WTC11 (cell line): ENCODE measurements at regions not wholly inside any gene's neighbourhood (a gene's known extent, or its start where the extent isn't known, plus 50 kb on each side); places are given as distances from the start of the nearest gene placed in this dataset.

Experiments
- ATAC-seq: fragments of 200-7000 bp; cut with Tn5 transposase; 2 replicates; pipeline ENCODE4 v1.10.0; 2021; ENCODE audit warnings: mild to moderate bottlenecking, moderate library complexity
- CTCF ChIA-PET: fragments of 300-600 bp; sonication (Branson Sonifier 250); formaldehyde crosslinking; loops from one replicate; lab custom pipeline; 2021; ENCODE audit warnings: antibody characterized with exemption; lab: Charles Lee
- POLR2A ChIA-PET: fragments of 350-600 bp; sonication (Branson Sonifier 250); formaldehyde crosslinking; loops from one replicate; lab custom pipeline; 2021; ENCODE audit warnings: antibody characterized with exemption; lab: Charles Lee
- DNase-seq: peaks from one replicate; pipeline ENCODE4 v3.0.0; 2021; ENCODE audit warnings: low spot score
- H3K27ac Mint-ChIP-seq: 2 replicates; pipeline ENCODE4 v1.8.0; 2021; ENCODE audit warnings: mixed read lengths
- H3K27me3 Mint-ChIP-seq: 2 replicates; pipeline ENCODE4 v1.8.0; 2021; ENCODE audit warnings: low read depth, mild to moderate bottlenecking, moderate library complexity, mixed read lengths
- H3K36me3 Mint-ChIP-seq: 2 replicates; pipeline ENCODE4 v1.8.0; 2021; ENCODE audit warnings: mixed read lengths
- H3K4me1 Mint-ChIP-seq: 2 replicates; pipeline ENCODE4 v1.8.0; 2022; ENCODE audit warnings: mixed read lengths
- H3K4me3 Mint-ChIP-seq: 2 replicates; pipeline ENCODE4 v1.8.0; 2021; ENCODE audit warnings: mild to moderate bottlenecking, moderate library complexity, mixed read lengths
- H3K9me3 Mint-ChIP-seq: 2 replicates; pipeline ENCODE4 v1.8.0; 2021; ENCODE audit warnings: mixed read lengths
- CTCF ChIP-seq: fragments of 200-600 bp; IDR thresholded peaks from 2 replicates; pipeline ENCODE4 v1.8.0; 2022; ENCODE audit warnings: antibody characterized with exemption
- E2F1 ChIP-seq: sonication (generic); formaldehyde crosslinking; IDR thresholded peaks from 2 replicates; pipeline ENCODE4 v1.8.0; 2022; ENCODE audit warnings: mild to moderate bottlenecking, missing genetic modification reagents
- GABPB1 ChIP-seq: sonication (generic); formaldehyde crosslinking; IDR thresholded peaks from 2 replicates; pipeline ENCODE4 v1.8.1; 2023; ENCODE audit warnings: mild to moderate bottlenecking, missing genetic modification reagents
- JUN ChIP-seq: sonication (generic); formaldehyde crosslinking; IDR thresholded peaks from 2 replicates; pipeline ENCODE4 v1.8.0; 2023; ENCODE audit warnings: mild to moderate bottlenecking, missing genetic modification reagents
- MAX ChIP-seq: sonication (generic); formaldehyde crosslinking; IDR thresholded peaks from 2 replicates; pipeline ENCODE4 v1.8.0; 2022; ENCODE audit warnings: mild to moderate bottlenecking, missing genetic modification reagents
- MLX ChIP-seq: sonication (generic); formaldehyde crosslinking; IDR thresholded peaks from 2 replicates; pipeline ENCODE4 v1.8.1; 2023; ENCODE audit warnings: mild to moderate bottlenecking, missing genetic modification reagents, moderate library complexity
- MXD4 ChIP-seq: fragments of 250-450 bp; sonication (Bioruptor Pico); IDR thresholded peaks from 2 replicates; pipeline ENCODE4 v1.8.0; 2021; ENCODE audit warnings: mild to moderate bottlenecking, moderate library complexity, borderline replicate concordance
- NFYB ChIP-seq: sonication (generic); formaldehyde crosslinking; conservative IDR thresholded peaks from 2 replicates; pipeline ENCODE4 v1.8.0; 2022; ENCODE audit warnings: low read depth, missing genetic modification reagents
- NR2C2 ChIP-seq: sonication (generic); formaldehyde crosslinking; IDR thresholded peaks from 2 replicates; pipeline ENCODE4 v1.8.0; 2022; ENCODE audit warnings: mild to moderate bottlenecking, missing genetic modification reagents
- ZBTB21 ChIP-seq: sonication (generic); formaldehyde crosslinking; IDR thresholded peaks from 2 replicates; pipeline ENCODE4 v1.8.1; 2023; ENCODE audit warnings: mild to moderate bottlenecking, missing genetic modification reagents, borderline replicate concordance
- ZMAT4 ChIP-seq: fragments of 250-450 bp; sonication (Bioruptor Pico); IDR thresholded peaks from 2 replicates; pipeline ENCODE4 v1.9.0; 2021; ENCODE audit warnings: mild to moderate bottlenecking
- ZNF121 ChIP-seq: sonication (generic); formaldehyde crosslinking; IDR thresholded peaks from 2 replicates; pipeline ENCODE4 v1.8.0; 2023; ENCODE audit warnings: missing genetic modification reagents
- TF ChIP-seq, protein P1 (sequence below): sonication (generic); formaldehyde crosslinking; IDR thresholded peaks from 2 replicates; pipeline ENCODE4 v1.8.1; 2022; ENCODE audit warnings: mild to moderate bottlenecking, moderate library complexity, missing genetic modification reagents
- TF ChIP-seq, protein P2 (sequence below): sonication (generic); formaldehyde crosslinking; IDR thresholded peaks from 2 replicates; pipeline ENCODE4 v1.8.1; 2022; ENCODE audit warnings: low read depth, mild to moderate bottlenecking, moderate library complexity, missing genetic modification reagents, borderline replicate concordance
- TF ChIP-seq, protein P3 (sequence below): sonication (generic); formaldehyde crosslinking; IDR thresholded peaks from 2 replicates; pipeline ENCODE4 v1.8.1; 2022; ENCODE audit warnings: missing genetic modification reagents, borderline replicate concordance
- TF ChIP-seq, protein P4 (sequence below): fragments of 250-450 bp; sonication (Bioruptor Pico); IDR thresholded peaks from 2 replicates; pipeline ENCODE4 v1.9.0; 2021; ENCODE audit warnings: moderate library complexity, mild to moderate bottlenecking, inconsistent platforms, borderline replicate concordance

DNA sequence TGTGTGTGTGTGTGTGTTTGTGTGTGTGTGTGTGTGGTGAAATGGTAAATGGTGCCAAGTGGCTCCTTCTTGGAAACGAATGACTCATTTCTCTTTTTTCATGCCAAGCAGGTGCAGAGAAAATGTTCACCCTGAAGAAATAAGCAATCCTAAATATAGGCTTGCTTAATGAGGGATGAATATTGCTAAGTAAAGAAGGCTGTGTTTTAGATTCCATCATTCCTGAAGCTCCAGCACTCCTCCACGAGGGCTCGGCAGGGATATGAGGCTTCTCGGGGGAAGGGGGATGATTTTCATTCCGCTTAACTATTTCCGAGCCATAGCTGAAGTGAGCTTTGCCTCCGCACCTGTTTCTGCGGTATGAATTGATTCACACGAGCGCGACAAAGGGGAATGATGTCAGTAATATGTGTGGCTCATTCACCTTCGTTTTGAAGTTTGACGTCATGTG lies 72.9 kb downstream of the TSN start:
- TF ChIP-seq, protein P1, sequence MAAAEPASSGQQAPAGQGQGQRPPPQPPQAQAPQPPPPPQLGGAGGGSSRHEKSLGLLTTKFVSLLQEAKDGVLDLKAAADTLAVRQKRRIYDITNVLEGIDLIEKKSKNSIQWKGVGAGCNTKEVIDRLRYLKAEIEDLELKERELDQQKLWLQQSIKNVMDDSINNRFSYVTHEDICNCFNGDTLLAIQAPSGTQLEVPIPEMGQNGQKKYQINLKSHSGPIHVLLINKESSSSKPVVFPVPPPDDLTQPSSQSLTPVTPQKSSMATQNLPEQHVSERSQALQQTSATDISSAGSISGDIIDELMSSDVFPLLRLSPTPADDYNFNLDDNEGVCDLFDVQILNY = no peak
- no peak for TF ChIP-seq ZBTB21 (CRISPR knock-in tag)
- TF ChIP-seq MAX (CRISPR knock-in tag) = no peak
- TF ChIP-seq NFYB (CRISPR knock-in tag) = no peak
- Mint-ChIP-seq H3K9me3 (peaks cover under 1% of the 10 kb centered on the region; the same call in 1 of the 2 replicates), H3K27ac (no peak overlapping the region), H3K27me3 (no peaks in the 10 kb centered on the region; the same call in 1 of the 2 replicates), H3K4me1 (peaks cover 17% of the 10 kb centered on the region), H3K36me3 (no peaks in the 10 kb centered on the region), H3K4me3 (no peak overlapping the region)
- ChIA-PET CTCF (interaction anchor here (1.5 to 1.9 kb wide), 2 partner anchors 17 to 69 kb away, joined by 5 to 8 read pairs; no protein-coding TSS in a partner anchor), POLR2A (no interaction called here)
- ATAC-seq = peak; percentile 37; the same call in 1 of the 2 replicates
- DNase-seq = no peak

DNA sequence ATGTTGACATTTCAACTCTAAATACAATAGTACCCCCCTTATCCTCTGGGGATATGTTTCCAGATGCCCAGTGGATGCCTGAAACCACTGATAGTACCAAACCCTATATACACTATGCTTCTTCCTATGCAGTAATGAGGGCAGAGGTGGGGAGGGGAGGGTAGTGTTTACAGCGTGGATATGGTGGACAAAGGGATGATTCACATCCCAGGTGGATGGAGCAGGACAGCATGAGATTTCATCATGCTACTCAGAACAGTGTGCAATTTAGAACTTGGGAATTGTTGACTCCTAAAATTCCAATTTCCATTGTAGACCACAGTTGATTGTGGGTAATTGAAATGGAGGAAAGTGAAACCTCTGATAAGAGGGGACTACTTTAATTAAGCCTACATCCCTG lies 75.4 kb downstream of the TSN start:
- ChIA-PET POLR2A (no interaction called here), CTCF (no interaction called here)
- peaks cover 8% of the 10 kb centered on the region for H3K4me1 Mint-ChIP-seq

DNA sequence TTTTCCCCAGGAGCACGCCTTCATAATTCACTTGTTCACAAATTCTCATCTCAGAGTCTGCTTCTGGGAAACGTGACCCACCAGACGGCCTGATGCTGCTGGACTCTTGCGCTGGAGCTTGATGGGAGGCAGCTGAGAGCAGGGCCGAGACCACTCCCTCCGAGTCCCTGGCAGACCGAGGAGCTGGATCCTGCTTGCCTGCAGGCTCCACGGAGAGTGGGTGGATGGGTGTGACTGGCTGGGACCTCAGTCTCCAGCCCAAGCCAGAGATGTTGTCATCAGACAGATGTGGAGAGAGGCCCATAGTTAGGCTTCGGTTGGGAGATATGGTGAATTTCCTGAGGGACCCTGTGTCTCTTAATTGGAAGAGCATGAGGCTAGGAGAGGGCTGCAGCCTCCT lies 76.4 kb downstream of the TSN start:
- H3K4me3 Mint-ChIP-seq = no peak overlapping the region
- H3K4me1 Mint-ChIP-seq = peaks cover 8% of the 10 kb centered on the region
- ChIA-PET CTCF (interaction anchor here (1.0 to 2.9 kb wide), 2 partner anchors 20 to 57 kb away, joined by 3 to 9 read pairs; no protein-coding TSS in a partner anchor), POLR2A (no interaction called here)
- no peak for ATAC-seq
- peaks cover 8% of the 10 kb centered on the region for H3K27me3 Mint-ChIP-seq
- H3K36me3 Mint-ChIP-seq = peaks cover 2% of the 10 kb centered on the region; the same call in 1 of the 2 replicates
- peaks cover 2% of the 10 kb centered on the region for H3K9me3 Mint-ChIP-seq
- peak overlapping the region; percentile 48; the same call in 1 of the 2 replicates for H3K27ac Mint-ChIP-seq
- DNase-seq = no peak
- no peak for TF ChIP-seq MLX
- TF ChIP-seq, protein P2, sequence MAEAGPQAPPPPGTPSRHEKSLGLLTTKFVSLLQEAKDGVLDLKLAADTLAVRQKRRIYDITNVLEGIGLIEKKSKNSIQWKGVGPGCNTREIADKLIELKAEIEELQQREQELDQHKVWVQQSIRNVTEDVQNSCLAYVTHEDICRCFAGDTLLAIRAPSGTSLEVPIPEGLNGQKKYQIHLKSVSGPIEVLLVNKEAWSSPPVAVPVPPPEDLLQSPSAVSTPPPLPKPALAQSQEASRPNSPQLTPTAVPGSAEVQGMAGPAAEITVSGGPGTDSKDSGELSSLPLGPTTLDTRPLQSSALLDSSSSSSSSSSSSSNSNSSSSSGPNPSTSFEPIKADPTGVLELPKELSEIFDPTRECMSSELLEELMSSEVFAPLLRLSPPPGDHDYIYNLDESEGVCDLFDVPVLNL (CRISPR knock-in tag) = no peak
- TF ChIP-seq ZMAT4 = no peak
- TF ChIP-seq E2F1 (CRISPR knock-in tag) = no peak
- no peak for TF ChIP-seq NR2C2
- no peak for TF ChIP-seq MXD4
- no peak for TF ChIP-seq CTCF
- TF ChIP-seq JUN (CRISPR knock-in tag) = no peak
- TF ChIP-seq GABPB1 (CRISPR knock-in tag) = no peak
- TF ChIP-seq ZNF121 = no peak
- TF ChIP-seq, protein P3, sequence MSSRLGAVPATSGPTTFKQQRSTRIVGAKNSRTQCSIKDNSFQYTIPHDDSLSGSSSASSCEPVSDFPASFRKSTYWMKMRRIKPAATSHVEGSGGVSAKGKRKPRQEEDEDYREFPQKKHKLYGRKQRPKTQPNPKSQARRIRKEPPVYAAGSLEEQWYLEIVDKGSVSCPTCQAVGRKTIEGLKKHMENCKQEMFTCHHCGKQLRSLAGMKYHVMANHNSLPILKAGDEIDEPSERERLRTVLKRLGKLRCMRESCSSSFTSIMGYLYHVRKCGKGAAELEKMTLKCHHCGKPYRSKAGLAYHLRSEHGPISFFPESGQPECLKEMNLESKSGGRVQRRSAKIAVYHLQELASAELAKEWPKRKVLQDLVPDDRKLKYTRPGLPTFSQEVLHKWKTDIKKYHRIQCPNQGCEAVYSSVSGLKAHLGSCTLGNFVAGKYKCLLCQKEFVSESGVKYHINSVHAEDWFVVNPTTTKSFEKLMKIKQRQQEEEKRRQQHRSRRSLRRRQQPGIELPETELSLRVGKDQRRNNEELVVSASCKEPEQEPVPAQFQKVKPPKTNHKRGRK (CRISPR knock-in tag) = no peak
- TF ChIP-seq MAX (CRISPR knock-in tag) = no peak

More for the DNA sequence above, 75.4 kb downstream of the TSN start:
- Mint-ChIP-seq H3K27ac (no peak overlapping the region), H3K36me3 (no peaks in the 10 kb centered on the region), H3K27me3 (peaks cover under 1% of the 10 kb centered on the region), H3K9me3 (no peaks in the 10 kb centered on the region), H3K4me3 (no peak overlapping the region)
- no peak for ATAC-seq
- TF ChIP-seq, protein P4, sequence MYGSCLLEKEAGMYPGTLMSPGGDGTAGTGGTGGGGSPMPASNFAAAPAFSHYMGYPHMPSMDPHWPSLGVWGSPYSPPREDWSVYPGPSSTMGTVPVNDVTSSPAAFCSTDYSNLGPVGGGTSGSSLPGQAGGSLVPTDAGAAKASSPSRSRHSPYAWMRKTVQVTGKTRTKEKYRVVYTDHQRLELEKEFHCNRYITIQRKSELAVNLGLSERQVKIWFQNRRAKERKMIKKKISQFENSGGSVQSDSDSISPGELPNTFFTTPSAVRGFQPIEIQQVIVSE (CRISPR knock-in tag) = no peak
- peak; percentile 89 for TF ChIP-seq GABPB1 (CRISPR knock-in tag)
- no peak for DNase-seq
